GM21390 (cell line): ENCODE measurements at regions not wholly inside any gene's neighbourhood (a gene's known extent, or its start where the extent isn't known, plus 50 kb on each side); places are given as distances from the start of the nearest gene placed in this dataset.
"Not testable (repeated sequence)": the region's sequence is repeated elsewhere in the genome, so short reads cannot be mapped to it uniquely, and the experiment has no call there.

ENCODE experiments used
- ATAC-seq: cut with Tn5 transposase; IDR thresholded peaks from one replicate; pipeline ENCODE4 v1.9.1; 2021; ENCODE audit not compliant: unreplicated experiment

DNA sequence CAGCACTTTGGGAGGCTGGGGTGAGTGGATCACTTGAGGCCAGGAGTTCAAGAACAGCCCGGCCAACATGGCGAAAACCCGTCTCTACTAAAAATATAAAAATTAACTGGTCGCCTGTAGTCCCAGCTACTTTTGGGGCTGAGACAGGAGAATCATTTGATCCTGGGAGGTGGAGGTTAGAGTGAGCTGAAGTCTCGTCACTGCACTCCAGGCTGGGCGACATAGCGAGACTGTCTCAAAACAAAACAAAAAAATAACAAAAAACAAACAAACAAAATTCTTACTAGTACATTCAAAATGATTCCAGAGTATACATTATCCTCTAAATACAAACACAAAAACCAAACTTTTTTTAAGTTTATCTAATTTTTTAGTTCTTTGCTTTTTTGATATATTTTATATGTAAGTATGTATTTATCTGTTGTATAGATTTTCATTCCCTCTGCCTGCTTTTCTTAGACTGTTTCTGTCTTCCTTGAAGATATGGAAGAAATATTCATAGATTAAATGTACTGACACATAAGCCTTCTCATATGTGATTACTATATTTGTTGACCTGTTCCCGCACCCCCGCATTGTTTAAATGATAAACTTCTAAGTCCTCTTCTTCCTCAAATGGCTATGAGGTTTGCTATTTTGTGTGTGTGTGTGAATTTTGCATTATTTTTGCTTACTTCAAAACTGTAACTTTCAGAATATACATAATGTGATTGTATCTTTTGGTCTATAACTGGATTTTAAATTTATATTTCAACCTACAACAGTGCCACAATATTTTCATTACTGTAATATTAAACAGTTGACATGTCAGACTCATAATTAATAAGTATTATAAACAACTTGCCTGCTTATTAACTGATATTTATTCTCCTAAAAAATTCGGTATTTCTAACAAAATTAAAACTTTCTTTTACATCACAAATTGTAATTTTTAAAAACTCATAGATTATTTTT, 1674.1 kb upstream of the B3GALT2 start:
- ATAC-seq, result no peak

- not testable (repeated sequence) for ATAC-seq
These were observed 1673.2 kb upstream of the B3GALT2 start for GRCh38 chr1:194859481-194860154.

GRCh38 chr1:194858811-194859480, 1672.5 kb upstream of the B3GALT2 start:
- not testable (repeated sequence) for ATAC-seq

DNA sequence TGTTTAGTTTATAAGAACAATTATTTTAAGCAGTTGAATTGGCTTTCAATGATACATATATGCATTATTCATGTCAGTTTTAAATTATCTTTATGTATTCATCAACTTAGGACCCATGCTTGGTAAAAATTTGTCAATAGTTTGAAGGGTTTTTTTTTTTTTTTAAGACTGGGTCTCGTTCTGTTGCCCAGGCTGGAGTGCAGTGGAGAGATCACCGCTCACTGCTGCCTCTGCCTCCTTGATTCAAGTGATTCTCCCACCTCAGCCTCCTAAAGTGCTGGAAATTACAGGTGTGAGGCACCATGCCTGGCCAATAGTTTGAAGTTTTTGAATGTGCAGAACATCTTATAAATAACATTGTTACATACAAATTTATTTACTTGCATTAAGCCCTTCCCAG, 1671.0 kb upstream of the B3GALT2 start:
- ATAC-seq, result no peak

DNA sequence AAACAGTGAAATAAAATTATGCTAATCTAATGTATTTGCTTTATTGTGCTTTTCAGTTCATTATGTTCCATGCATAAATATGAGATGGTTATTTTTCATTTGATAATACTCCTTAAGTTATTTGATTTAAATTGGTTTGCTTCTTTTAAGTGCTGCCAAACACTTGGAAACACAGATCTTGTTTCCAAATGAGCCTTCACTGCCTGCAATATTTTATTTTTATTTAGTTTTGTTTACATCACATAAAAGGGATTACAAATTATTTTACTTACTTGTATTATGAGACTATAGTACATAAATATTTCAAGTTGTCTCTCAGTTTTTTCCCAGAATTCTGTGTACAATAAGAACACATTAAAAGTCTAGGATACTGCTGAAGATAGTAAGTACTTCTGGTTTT, 1662.4 kb upstream of the B3GALT2 start:
- no peak for ATAC-seq

DNA sequence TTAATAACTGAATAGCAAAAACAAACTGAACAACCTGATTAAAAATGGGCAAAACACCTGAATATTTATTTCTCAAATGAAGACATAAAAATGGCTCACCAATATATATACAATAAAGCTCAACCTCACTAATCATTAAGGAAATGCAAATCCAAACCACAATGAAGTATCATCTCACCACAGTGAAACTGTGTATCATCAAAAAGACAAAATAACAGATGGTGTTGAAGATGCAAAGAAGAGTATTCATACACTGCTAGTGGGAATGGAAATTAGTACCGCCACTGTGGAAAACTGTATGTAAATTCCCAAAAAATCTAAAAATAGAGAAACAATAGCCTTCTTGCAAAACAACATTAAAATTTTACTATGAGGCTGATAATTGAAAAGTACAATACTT, 1660.1 kb upstream of the B3GALT2 start:
- peak; percentile 82 for ATAC-seq

DNA sequence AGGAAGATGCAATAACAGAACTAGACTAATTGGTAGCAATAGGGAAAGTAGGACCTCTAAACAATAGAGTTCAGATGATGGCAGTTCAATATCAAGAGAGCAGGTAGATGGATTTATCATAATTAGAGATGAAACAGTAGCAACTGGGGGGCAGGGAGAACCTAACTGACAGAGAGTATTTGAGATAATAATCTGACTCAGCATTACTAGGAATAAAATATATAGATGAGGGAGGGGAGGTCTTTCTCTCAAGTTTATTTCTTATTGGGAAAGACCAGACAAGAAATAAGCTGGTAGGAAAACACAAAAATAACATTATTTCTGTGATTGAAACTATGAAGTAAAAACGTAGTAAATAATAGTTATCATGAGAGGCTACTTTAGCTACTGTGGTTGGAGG, 1656.7 kb upstream of the B3GALT2 start:
- ATAC-seq, result no peak

DNA sequence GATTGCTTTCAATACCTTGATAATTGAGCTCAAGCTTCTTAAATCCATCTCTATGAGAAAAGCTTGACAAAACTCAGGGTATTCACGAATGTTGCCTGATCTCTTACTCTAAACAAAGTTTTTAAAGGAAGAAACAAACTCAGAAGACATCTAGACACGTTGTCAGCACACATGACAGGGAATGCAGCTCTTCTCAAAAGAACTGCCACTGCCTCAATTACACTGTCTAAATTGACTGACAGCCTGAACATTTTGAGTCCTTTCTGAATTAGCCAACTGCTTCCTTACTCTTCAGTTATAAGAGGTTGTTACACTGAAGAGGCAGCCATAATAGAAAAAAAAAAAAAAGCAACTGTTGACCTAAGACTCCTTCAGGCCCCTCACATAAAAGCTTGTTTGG, 1646.7 kb upstream of the B3GALT2 start:
- no peak for ATAC-seq

DNA sequence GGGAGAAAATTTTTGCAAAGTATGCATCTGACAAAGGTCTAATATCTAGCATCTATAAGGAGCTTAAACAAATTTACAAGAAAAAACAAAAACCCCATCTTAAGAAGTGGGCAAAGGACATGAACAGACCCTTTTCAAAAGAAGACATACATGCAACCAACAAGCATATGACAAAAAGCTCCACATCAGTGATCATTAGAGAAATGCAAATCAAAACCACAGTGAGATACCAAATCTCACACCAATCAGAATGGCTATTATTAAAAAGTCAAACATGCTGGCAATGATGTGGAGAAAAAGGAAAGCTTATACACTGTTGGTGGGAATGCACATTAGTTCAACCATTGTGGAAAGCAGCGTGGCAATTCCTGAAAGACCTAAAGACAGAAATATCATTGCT, 1645.2 kb upstream of the B3GALT2 start:
- ATAC-seq, result not testable (repeated sequence)

GRCh38 chr1:194830387-194830786, 1644.0 kb upstream of the B3GALT2 start:
- ATAC-seq, result peak; percentile 96

DNA sequence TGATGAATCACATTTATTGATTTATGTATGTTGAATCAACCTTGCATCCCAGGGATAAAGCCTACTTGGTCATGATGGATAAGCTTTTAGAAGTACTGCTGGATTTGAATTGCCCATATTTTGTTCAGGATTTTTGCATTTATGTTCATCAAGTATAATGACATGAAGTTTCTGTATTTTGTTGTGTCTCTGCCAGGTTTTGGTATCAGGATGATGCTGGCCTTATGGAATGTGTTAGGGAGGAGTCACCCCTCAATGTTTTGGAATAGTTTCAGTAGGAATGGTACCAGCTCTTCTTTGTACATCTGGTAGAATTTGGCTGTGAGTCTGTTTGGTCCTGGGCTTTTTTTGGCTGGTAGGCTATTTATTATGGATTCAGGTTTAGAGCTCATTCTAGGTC, 1643.1 kb upstream of the B3GALT2 start:
- no peak for ATAC-seq

DNA sequence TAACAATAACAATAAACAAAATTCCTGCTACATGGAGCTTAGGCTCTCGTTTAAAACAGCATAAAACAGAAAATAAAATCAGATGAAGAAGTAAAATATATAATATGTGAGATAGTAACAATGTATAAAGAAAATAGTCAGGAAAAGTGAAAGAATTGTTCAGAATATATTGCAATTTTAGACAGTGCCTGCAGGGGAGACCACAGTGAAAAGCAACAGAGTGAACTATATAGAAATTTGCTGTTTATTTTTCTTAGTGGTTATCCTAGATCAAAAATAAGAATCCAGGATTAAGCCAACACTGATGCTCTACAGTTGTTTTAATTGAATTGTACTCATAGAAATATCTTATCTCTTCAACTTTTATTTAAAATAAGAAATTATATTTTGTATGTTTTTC, 1639.0 kb upstream of the B3GALT2 start:
- ATAC-seq, result no peak

DNA sequence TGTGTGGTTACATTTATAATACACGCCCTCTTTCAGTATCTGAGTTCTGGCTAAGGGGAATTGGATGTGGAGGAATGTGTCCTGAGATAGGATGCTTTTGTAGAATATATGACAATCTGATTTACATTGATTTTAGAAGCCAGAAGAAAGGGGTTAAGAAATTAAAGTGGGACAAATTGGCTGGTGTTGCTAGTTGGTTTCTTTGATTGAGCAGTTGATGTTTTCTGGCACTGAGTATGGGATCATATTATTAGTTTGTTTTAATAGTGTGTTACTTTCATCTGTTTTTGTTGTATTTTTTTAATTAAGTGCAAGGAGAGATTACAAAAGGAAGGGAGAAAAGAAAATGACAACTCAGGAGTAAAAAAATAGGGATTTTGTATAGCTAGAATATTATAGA, 1634.7 kb upstream of the B3GALT2 start:
- no peak for ATAC-seq

DNA sequence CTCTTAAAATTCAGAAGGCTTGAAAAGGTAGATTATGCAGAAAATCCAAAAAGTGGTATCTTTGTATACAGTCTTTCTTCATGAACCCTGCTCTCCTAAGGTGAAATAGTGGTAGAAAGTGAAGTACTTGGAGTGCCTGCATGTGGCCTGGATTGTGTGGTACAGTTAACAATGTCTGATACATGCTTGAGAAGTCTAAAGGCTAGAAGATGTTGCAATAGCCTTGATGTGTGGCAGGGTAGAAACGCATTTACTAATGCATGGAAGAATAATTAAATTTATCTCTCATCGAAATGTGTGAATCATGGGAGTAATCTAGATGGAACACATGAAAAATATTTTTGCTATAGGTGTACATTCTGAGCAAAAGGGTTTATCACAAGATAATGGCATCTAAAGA, 1632.3 kb upstream of the B3GALT2 start:
- ATAC-seq, result no peak

DNA sequence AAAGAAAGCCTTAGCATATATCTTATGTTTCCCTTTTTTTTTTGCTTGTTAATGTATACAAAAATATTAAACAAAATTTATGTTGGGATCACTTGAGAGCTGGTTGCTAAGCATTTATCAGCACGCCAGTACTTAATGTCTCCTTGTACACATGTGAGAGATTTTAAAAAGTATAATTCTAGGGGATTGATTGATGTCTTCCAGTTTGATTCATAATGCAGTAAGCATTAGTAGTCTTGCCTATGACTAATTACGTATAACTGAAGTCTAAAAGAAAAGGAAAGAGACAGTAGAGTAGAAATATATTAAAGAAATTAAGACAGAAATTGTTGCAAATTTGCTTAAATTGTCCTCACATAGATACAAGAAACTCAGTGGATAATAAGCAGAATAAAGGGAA, 1630.4 kb upstream of the B3GALT2 start:
- ATAC-seq, result no peak

GRCh38 chr1:194813096-194813495, 1626.7 kb upstream of the B3GALT2 start:
- ATAC-seq, result no peak

GRCh38 chr1:194809665-194810064, 1623.3 kb upstream of the B3GALT2 start:
- peak; percentile 55 for ATAC-seq

DNA sequence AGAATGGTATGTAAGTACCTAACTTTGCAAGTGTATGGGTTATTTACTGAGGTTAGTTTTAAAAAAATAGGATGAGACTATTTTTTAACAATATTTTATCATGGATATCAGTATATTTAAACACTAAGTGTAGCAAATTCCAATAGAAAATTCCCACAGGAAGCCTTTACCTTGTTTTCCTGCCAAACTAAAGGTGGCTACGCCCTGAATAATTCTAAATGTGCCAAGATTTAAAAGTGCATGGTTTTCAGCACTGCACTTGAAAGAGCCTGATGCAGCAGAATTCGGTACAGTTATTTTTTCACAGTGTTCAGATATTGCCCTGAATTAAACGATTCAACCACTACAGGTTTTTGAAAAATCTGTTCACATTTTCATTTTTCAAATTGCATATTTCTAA, 1622.8 kb upstream of the B3GALT2 start:
- ATAC-seq, result no peak

DNA sequence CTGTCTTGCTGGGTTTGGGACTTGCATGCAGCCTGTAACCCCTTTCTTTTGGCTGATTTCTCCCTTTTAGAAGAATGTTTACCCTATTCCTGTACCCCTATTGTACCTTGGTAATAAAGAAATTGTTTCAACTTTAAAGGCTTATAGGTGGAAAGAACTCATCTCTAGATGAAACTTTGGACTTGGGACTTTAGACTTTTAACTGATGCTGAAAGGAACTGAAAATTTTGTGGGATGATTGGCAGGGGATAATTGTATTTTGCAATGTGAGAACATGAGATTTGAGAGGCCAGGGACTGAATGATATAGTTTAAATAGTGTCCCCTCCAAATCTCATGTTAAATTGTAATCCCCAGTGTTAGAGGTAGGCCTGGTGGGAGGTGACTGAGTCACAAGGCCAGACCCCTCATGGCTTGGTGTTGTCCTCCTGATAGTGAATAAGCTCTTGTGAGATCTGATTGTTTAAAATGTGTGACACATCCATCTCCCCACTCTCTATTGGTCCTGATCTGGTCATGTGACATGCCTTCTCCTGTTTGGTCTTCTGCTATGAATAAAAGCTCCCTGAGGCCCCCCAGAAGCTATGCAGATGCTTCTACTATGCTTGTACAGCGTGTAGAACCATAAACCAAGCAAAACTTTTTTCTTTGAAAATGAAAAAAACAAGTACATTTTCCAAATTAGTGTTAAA, 1621.3 kb upstream of the B3GALT2 start:
- no peak for ATAC-seq

- ATAC-seq, result no peak
These were observed 1616.2 kb upstream of the B3GALT2 start for GRCh38 chr1:194802572-194802971.

DNA sequence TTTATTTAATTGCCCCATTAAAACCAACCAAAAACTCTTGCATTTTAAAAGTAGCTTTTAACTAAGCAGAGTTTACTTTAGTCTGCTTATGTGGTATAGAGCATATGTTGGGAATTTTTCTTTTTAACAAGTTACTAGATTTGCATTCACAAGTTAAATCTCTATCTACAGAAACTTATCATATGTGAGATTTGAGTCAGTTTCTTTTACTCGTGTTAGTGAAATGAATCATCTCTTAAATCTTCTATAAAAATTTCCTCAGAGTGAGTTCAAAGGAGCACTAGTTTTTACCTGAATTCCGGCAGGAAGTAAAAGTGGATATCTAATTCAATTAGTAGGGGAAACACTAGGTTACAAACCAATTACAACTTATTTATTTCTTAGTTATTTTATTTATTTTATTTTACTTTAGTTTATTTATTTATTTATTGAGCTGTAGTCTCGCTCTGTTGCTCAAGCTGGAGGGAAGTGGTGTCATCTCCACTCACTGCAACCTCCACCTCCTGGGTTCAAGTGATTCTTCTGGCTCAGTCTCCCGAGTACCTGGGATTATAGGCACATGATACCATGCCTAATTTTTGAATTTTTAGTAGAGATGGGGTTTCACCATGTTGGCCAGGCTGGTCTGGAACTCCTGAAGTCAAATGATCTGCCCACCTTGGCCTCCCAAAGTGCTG, 1609.6 kb upstream of the B3GALT2 start:
- peak; percentile 56 for ATAC-seq
